ENCODE measurements at regions not wholly inside any gene's neighbourhood (a gene's known extent, or its start where the extent isn't known, plus 50 kb on each side); places are given as distances from the start of the nearest gene placed in this dataset.

DNA sequence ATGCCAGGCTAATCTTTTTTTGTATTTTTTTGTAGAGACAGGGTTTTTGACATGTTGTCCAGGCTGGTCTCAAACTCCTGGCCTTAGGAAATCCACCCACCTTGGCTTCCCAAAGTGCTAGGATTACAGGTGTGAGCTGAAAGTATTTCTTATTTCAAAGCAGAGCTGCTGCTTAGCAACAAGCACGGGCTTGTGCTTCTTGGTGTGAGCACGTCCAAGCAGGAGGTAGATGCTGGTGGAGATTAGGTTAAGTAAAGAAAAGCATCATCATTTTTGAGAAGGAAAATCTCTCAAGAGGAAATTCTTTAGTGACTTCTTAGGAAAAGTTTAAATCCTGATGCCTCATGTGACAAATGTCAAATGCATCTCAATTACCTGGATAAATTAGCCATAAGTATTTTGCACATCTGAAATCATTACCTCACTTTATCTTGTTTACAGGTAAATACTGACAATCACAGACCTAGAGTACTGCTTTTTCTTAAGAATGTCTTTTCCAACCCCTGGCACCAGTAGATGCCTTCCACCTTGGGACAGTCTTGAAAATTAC, 431.8 kb upstream of the FZD8 start:
- Histone ChIP-seq H4K8ac (ENCODE audit: low read depth, low read length) (no peak overlapping the region), H3K4me1 (ENCODE audit: control insufficient read depth, low read depth, low read length) (no peaks in the 10 kb centered on the region), H3K9ac (ENCODE audit: low read length) (no peak overlapping the region), H2BK120ac (ENCODE audit: low read depth, low read length) (no peak overlapping the region), H3K79me1 (ENCODE audit: low read length) (no peaks in the 10 kb centered on the region), H3K27me3 (ENCODE audit: insufficient read depth, low read length, poor library complexity) (no peaks in the 10 kb centered on the region), H3K23ac (ENCODE audit: low read length) (no peak overlapping the region), H3K79me2 (ENCODE audit: control insufficient read depth, insufficient read depth, low read length) (no peaks in the 10 kb centered on the region), H2BK15ac (replicated peaks; ENCODE audit: low read depth) (no peak overlapping the region), H3K36me3 (ENCODE audit: control insufficient read depth, insufficient read depth, low read length) (no peaks in the 10 kb centered on the region), H3K56ac (ENCODE audit: low read length) (no peak overlapping the region), H3K18ac (ENCODE audit: low read length) (no peak overlapping the region), H4K5ac (ENCODE audit: low read length) (no peak overlapping the region), H3K4me2 (ENCODE audit: low read length) (no peak overlapping the region), H3K4ac (ENCODE audit: low read depth, low read length) (no peak overlapping the region), H2AK5ac (ENCODE audit: low read length) (no peak overlapping the region), H3K27ac (ENCODE audit: low read depth, low read length) (no peak overlapping the region), H3K4me3 (ENCODE audit: low read length) (no peak overlapping the region), H2BK5ac (ENCODE audit: low read length) (no peak overlapping the region)
- WGBS (ENCODE audit: extremely low coverage, insufficient coverage, low lambda C conversion rate), result no CpG with 5 or more reads among the region's 2 CpGs
- DNase-seq, result peak; percentile 68

DNA sequence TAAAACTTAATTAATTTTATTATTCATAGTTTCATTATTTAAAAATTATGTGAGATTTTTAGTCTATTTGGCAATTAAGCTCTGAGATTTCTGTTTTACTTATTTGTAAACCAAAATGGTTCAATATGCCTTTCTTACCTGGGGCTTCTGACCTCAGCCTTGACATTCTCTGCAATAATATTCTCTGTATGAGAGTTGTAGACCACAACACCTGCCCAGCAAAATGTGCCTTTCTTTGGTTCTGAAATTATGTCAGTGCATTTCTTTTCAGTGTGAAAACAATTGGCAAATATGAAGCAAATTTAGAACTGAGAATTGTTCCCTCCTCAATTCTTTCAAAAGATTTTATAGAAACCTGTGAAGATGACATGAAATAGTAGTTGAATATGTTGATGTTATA, 426.4 kb upstream of the FZD8 start:
- DNase-seq, result no peak
- H3K27ac ChIP-seq (ENCODE audit: low read depth, low read length), result no peak overlapping the region
- no peak overlapping the region for H3K18ac ChIP-seq (ENCODE audit: low read length)

DNA sequence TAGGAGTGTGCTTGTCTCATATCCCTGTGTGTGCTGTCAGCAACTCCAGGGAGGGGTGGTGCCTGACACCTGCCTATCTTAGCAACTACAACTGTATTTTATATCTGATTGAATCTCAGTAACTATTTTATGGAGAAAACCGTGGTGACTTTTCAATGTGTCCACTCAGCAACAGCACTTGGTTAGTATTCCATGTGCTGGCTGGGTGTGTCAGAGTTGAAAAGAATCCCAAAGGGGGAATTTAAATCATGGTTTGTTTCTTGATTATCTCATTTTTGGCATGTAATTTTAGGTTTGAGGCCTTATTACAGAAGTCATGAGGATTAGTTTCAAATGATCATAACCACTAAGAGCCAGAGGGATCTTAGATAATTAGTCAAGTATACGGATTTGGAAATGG, 425.7 kb upstream of the FZD8 start:
- no peaks in the 10 kb centered on the region for H3K4me1 ChIP-seq (ENCODE audit: control insufficient read depth, low read depth, low read length)
- H2BK5ac ChIP-seq (ENCODE audit: low read length), result no peak overlapping the region
- H3K36me3 ChIP-seq (ENCODE audit: control insufficient read depth, insufficient read depth, low read length), result no peaks in the 10 kb centered on the region
- no peak for DNase-seq
- H3K27ac ChIP-seq (ENCODE audit: low read depth, low read length), result no peak overlapping the region
- H3K4me2 ChIP-seq (ENCODE audit: low read length), result no peak overlapping the region
- no CpG with 5 or more reads among the region's 2 CpGs for WGBS (ENCODE audit: extremely low coverage, insufficient coverage, low lambda C conversion rate)
- no peak overlapping the region for H3K18ac ChIP-seq (ENCODE audit: low read length)
- H3K79me1 ChIP-seq (ENCODE audit: low read length), result no peaks in the 10 kb centered on the region
- no peak overlapping the region for H4K8ac ChIP-seq (ENCODE audit: low read depth, low read length)
- H3K56ac ChIP-seq (ENCODE audit: low read length), result no peak overlapping the region
- no peak overlapping the region for H4K5ac ChIP-seq (ENCODE audit: low read length)
- H2BK120ac ChIP-seq (ENCODE audit: low read depth, low read length), result no peak overlapping the region
- H3K23ac ChIP-seq (ENCODE audit: low read length), result no peak overlapping the region
- no peaks in the 10 kb centered on the region for H3K27me3 ChIP-seq (ENCODE audit: insufficient read depth, low read length, poor library complexity)
- no peak overlapping the region for H3K4me3 ChIP-seq (ENCODE audit: low read length)
- no peak overlapping the region for H3K9ac ChIP-seq (ENCODE audit: low read length)
- H2BK15ac ChIP-seq (replicated peaks; ENCODE audit: low read depth), result no peak overlapping the region
- no peak overlapping the region for H2AK5ac ChIP-seq (ENCODE audit: low read length)
- no peak overlapping the region for H3K4ac ChIP-seq (ENCODE audit: low read depth, low read length)
- H3K79me2 ChIP-seq (ENCODE audit: control insufficient read depth, insufficient read depth, low read length), result no peaks in the 10 kb centered on the region

More for the DNA sequence above, 426.4 kb upstream of the FZD8 start:
- no peak overlapping the region for H4K8ac ChIP-seq (ENCODE audit: low read depth, low read length)
- H3K23ac ChIP-seq (ENCODE audit: low read length), result no peak overlapping the region
- no peaks in the 10 kb centered on the region for H3K4me1 ChIP-seq (ENCODE audit: control insufficient read depth, low read depth, low read length)
- no peak overlapping the region for H2BK15ac ChIP-seq (replicated peaks; ENCODE audit: low read depth)
- H3K9ac ChIP-seq (ENCODE audit: low read length), result no peak overlapping the region
- H4K5ac ChIP-seq (ENCODE audit: low read length), result no peak overlapping the region
- no peaks in the 10 kb centered on the region for H3K27me3 ChIP-seq (ENCODE audit: insufficient read depth, low read length, poor library complexity)
- no peak overlapping the region for H3K4me3 ChIP-seq (ENCODE audit: low read length)
- no peak overlapping the region for H2AK5ac ChIP-seq (ENCODE audit: low read length)
- H3K56ac ChIP-seq (ENCODE audit: low read length), result no peak overlapping the region
- H2BK5ac ChIP-seq (ENCODE audit: low read length), result no peak overlapping the region
- H3K4me2 ChIP-seq (ENCODE audit: low read length), result no peak overlapping the region
- H3K4ac ChIP-seq (ENCODE audit: low read depth, low read length), result no peak overlapping the region
- H3K79me1 ChIP-seq (ENCODE audit: low read length), result no peaks in the 10 kb centered on the region
- H3K79me2 ChIP-seq (ENCODE audit: control insufficient read depth, insufficient read depth, low read length), result no peaks in the 10 kb centered on the region
- H3K36me3 ChIP-seq (ENCODE audit: control insufficient read depth, insufficient read depth, low read length), result no peaks in the 10 kb centered on the region
- no peak overlapping the region for H2BK120ac ChIP-seq (ENCODE audit: low read depth, low read length)

DNA sequence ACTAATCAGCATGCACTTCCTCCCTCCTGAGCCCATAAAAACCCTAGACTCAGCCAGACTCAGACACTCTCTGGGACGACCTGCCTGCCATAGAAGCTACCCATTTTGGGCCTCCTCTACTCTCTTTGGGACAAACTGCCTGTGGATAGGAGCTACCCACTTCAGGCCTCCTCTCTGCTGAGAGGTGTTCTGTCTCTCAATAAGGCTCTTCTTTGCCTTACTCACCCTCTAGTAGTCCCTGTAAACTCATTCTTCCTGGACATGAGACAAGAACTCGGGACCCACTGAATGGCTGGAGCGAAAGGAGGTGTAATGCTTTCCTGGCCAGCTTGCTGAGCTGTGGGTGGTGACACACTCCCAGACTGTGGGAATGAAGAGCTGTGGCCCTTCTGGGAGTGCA, 424.8 kb upstream of the FZD8 start:
- Histone ChIP-seq H3K4me2 (ENCODE audit: low read length) (no peak overlapping the region), H2AK5ac (ENCODE audit: low read length) (no peak overlapping the region), H3K18ac (ENCODE audit: low read length) (no peak overlapping the region), H3K4me1 (ENCODE audit: control insufficient read depth, low read depth, low read length) (no peaks in the 10 kb centered on the region), H4K8ac (ENCODE audit: low read depth, low read length) (no peak overlapping the region), H4K5ac (ENCODE audit: low read length) (no peak overlapping the region), H3K27ac (ENCODE audit: low read depth, low read length) (no peak overlapping the region), H3K4me3 (ENCODE audit: low read length) (no peak overlapping the region), H3K27me3 (ENCODE audit: insufficient read depth, low read length, poor library complexity) (no peaks in the 10 kb centered on the region), H2BK5ac (ENCODE audit: low read length) (no peak overlapping the region), H2BK15ac (replicated peaks; ENCODE audit: low read depth) (no peak overlapping the region), H3K36me3 (ENCODE audit: control insufficient read depth, insufficient read depth, low read length) (no peaks in the 10 kb centered on the region), H3K79me1 (ENCODE audit: low read length) (no peaks in the 10 kb centered on the region), H2BK120ac (ENCODE audit: low read depth, low read length) (no peak overlapping the region), H3K56ac (ENCODE audit: low read length) (no peak overlapping the region), H3K4ac (ENCODE audit: low read depth, low read length) (no peak overlapping the region), H3K79me2 (ENCODE audit: control insufficient read depth, insufficient read depth, low read length) (no peaks in the 10 kb centered on the region), H3K23ac (ENCODE audit: low read length) (no peak overlapping the region), H3K9ac (ENCODE audit: low read length) (no peak overlapping the region)
- no CpG with 5 or more reads among the region's 3 CpGs for WGBS (ENCODE audit: extremely low coverage, insufficient coverage, low lambda C conversion rate)
- DNase-seq, result no peak

DNA sequence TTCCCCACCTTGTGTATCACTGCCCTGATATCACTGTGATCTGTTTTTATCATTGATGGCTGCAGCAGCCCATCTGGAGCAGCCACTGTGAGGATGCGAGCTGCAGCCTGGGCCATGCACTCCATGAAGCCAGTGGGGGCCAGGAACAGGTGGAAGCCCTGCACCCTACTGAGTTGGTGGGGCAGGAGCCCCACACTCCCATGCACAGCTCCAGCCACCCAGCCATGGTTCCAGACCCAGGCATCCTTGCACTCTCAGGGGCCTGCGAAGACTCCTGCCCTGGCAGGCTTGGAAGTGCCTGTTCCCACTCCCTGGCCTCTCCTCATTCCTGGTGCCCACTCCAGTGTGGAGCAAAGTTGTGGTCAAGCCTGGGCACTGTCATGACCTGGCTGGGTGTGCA, 424.0 kb upstream of the FZD8 start:
- Histone ChIP-seq H2AK5ac (ENCODE audit: low read length) (no peak overlapping the region), H2BK5ac (ENCODE audit: low read length) (no peak overlapping the region), H3K4me2 (ENCODE audit: low read length) (no peak overlapping the region), H2BK120ac (ENCODE audit: low read depth, low read length) (no peak overlapping the region), H3K4me3 (ENCODE audit: low read length) (no peak overlapping the region), H3K4me1 (ENCODE audit: control insufficient read depth, low read depth, low read length) (no peaks in the 10 kb centered on the region), H3K27ac (ENCODE audit: low read depth, low read length) (no peak overlapping the region), H4K8ac (ENCODE audit: low read depth, low read length) (no peak overlapping the region), H2BK15ac (replicated peaks; ENCODE audit: low read depth) (no peak overlapping the region), H3K79me2 (ENCODE audit: control insufficient read depth, insufficient read depth, low read length) (no peaks in the 10 kb centered on the region), H3K27me3 (ENCODE audit: insufficient read depth, low read length, poor library complexity) (no peaks in the 10 kb centered on the region), H3K18ac (ENCODE audit: low read length) (no peak overlapping the region), H3K36me3 (ENCODE audit: control insufficient read depth, insufficient read depth, low read length) (no peaks in the 10 kb centered on the region), H4K5ac (ENCODE audit: low read length) (no peak overlapping the region), H3K56ac (ENCODE audit: low read length) (no peak overlapping the region), H3K23ac (ENCODE audit: low read length) (no peak overlapping the region), H3K9ac (ENCODE audit: low read length) (no peak overlapping the region), H3K4ac (ENCODE audit: low read depth, low read length) (no peak overlapping the region), H3K79me1 (ENCODE audit: low read length) (no peaks in the 10 kb centered on the region)
- DNase-seq, result no peak
- no CpG with 5 or more reads among the region's 2 CpGs for WGBS (ENCODE audit: extremely low coverage, insufficient coverage, low lambda C conversion rate)

DNA sequence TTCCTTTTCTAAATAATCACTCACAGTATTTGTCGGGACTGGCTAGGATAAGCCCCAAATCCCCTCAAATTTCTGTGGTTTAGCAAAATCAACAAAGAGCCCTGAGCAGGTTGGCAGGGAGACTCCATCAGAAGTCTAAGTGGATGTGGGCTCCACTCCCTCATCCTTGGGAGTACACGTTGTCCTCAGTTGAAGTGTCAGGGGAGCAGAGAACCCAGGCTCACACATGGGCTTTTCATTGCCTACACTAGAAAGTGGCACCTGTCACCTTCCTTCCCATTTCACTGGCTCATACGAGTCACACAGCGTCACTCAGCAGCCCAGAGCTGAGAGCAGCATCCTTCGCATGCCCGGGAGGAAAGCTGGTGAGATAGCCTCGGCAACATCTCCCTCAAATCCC, 421.3 kb upstream of the FZD8 start:
- H3K36me3 ChIP-seq (ENCODE audit: control insufficient read depth, insufficient read depth, low read length), result no peaks in the 10 kb centered on the region
- no peak overlapping the region for H2BK120ac ChIP-seq (ENCODE audit: low read depth, low read length)
- no peak overlapping the region for H3K4ac ChIP-seq (ENCODE audit: low read depth, low read length)
- DNase-seq, result no peak
- H2BK15ac ChIP-seq (replicated peaks; ENCODE audit: low read depth), result no peak overlapping the region
- no peak overlapping the region for H2AK5ac ChIP-seq (ENCODE audit: low read length)
- no peaks in the 10 kb centered on the region for H3K27me3 ChIP-seq (ENCODE audit: insufficient read depth, low read length, poor library complexity)
- no peak overlapping the region for H3K9ac ChIP-seq (ENCODE audit: low read length)
- H3K4me2 ChIP-seq (ENCODE audit: low read length), result no peak overlapping the region
- no peak overlapping the region for H4K5ac ChIP-seq (ENCODE audit: low read length)
- H3K79me2 ChIP-seq (ENCODE audit: control insufficient read depth, insufficient read depth, low read length), result no peaks in the 10 kb centered on the region
- WGBS (ENCODE audit: extremely low coverage, insufficient coverage, low lambda C conversion rate), result no CpG with 5 or more reads among the region's 7 CpGs
- H3K4me1 ChIP-seq (ENCODE audit: control insufficient read depth, low read depth, low read length), result no peaks in the 10 kb centered on the region
- H3K4me3 ChIP-seq (ENCODE audit: low read length), result no peak overlapping the region
- no peak overlapping the region for H3K56ac ChIP-seq (ENCODE audit: low read length)
- no peak overlapping the region for H3K18ac ChIP-seq (ENCODE audit: low read length)
- no peak overlapping the region for H2BK5ac ChIP-seq (ENCODE audit: low read length)
- H4K8ac ChIP-seq (ENCODE audit: low read depth, low read length), result no peak overlapping the region
- no peaks in the 10 kb centered on the region for H3K79me1 ChIP-seq (ENCODE audit: low read length)
- H3K23ac ChIP-seq (ENCODE audit: low read length), result no peak overlapping the region
- H3K27ac ChIP-seq (ENCODE audit: low read depth, low read length), result no peak overlapping the region
